ENCODE measurements at regions not wholly inside any gene's neighbourhood (a gene's known extent, or its start where the extent isn't known, plus 50 kb on each side); places are given as distances from the start of the nearest gene placed in this dataset.
A peak's percentile ranks its signal among the peaks of the same experiment; 100 is the strongest.

DNA sequence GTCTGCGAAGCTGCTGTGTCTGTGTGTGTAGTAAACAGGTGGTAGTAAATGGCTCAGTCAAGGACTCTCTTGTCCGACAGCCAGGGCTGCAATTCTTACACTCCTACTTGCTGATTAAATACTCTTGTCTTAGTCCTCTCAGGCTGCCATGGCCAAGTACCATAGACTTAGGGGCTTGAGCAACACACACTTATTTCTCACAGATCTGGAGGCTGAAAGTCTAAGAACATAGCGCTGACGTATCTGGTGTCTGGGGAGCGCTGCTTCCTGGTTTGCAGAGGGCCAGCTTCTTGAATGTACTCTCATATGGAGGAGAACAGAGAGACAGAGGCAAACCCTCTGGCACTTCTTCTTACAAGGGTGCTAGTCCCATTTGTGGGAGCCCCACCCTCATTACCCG, 411.0 kb downstream of the MED10 start:
- ATAC-seq (peak; percentile 89), DNase-seq (peak; percentile 62)
- no peaks in the 10 kb centered on the region for H3K36me3 ChIP-seq
- H3K27me3 ChIP-seq (ENCODE audit: low read depth) = no peaks in the 10 kb centered on the region
- H3K27ac ChIP-seq = no peak overlapping the region
- intact Hi-C loops (cut with DNase I) = no loop called here
- no peaks in the 10 kb centered on the region for H3K4me1 ChIP-seq
- H3K9me3 ChIP-seq = no peaks in the 10 kb centered on the region
- H3K4me3 ChIP-seq = no peak overlapping the region
- TF ChIP-seq CTCF (IDR thresholded peaks at IDR 0.05) = no peak

DNA sequence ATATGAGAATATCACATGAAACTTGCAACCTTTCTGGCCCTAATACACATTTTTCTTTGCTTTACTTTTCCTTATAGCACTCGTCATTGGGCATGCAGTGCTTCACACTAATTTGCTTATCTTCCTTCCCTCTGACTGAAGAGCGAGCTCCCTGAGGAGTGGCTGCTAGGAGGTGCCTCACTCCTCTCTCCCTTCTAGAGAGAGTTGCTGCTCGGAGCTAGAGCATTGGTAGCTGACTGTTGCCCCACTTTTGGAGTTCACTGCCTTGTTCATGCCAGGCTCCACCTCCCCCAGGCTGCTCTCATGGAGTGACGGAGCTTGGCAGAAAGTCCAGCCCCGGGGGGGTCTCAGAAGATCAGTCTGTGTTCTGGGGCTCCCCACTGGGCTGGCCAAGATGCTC, 413.2 kb downstream of the MED10 start:
- Histone ChIP-seq H3K9me3 (no peaks in the 10 kb centered on the region), H3K27me3 (ENCODE audit: low read depth) (no peaks in the 10 kb centered on the region), H3K4me3 (no peak overlapping the region), H3K4me1 (no peaks in the 10 kb centered on the region), H3K36me3 (no peaks in the 10 kb centered on the region), H3K27ac (no peak overlapping the region)
- intact Hi-C loops (cut with DNase I) = no loop called here
- no peak for TF ChIP-seq CTCF (IDR thresholded peaks at IDR 0.05)
- DNase-seq = peak; percentile 49
- ATAC-seq = peak; percentile 67 to 70

- no peak for DNase-seq
- H3K9me3 ChIP-seq = no peaks in the 10 kb centered on the region
- no peaks in the 10 kb centered on the region for H3K36me3 ChIP-seq
- intact Hi-C loops (cut with DNase I) = no loop called here
- no peaks in the 10 kb centered on the region for H3K4me1 ChIP-seq
- TF ChIP-seq CTCF (IDR thresholded peaks at IDR 0.05) = no peak
- ATAC-seq = no peak
- H3K27ac ChIP-seq = no peak overlapping the region
- H3K4me3 ChIP-seq = no peak overlapping the region
- H3K27me3 ChIP-seq (ENCODE audit: low read depth) = no peaks in the 10 kb centered on the region
Measured at GRCh38 chr5:5964347-5964746, 414.0 kb downstream of the MED10 start.

DNA sequence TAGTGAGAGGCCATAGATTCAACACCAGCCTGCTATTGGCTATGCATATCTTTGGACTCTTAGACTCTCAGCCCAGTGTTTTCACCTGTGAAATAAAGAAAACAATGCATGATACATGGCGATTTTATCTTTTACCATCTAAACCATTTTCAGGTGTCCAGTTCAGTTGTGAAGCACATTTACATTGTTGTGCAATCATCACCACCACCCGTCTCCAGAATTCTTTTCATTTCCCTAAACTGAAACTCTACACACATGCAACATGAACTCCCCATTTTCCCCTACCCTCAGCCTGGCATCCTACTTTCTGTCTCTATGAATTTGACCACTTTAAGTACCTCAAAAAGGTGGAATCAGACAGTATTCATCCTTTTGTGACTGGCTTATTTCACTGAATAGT, 420.6 kb downstream of the MED10 start:
- H3K36me3 ChIP-seq = no peaks in the 10 kb centered on the region
- H3K4me1 ChIP-seq = no peaks in the 10 kb centered on the region
- no peak overlapping the region for H3K27ac ChIP-seq
- no peaks in the 10 kb centered on the region for H3K27me3 ChIP-seq (ENCODE audit: low read depth)
- no peaks in the 10 kb centered on the region for H3K9me3 ChIP-seq
- ATAC-seq = no peak
- intact Hi-C loops (cut with DNase I) = no loop called here
- DNase-seq = no peak
- TF ChIP-seq CTCF (IDR thresholded peaks at IDR 0.05) = no peak
- H3K4me3 ChIP-seq = no peak overlapping the region

- ATAC-seq = no peak
- Histone ChIP-seq H3K4me3 (no peak overlapping the region), H3K27ac (no peak overlapping the region), H3K36me3 (no peaks in the 10 kb centered on the region), H3K9me3 (no peaks in the 10 kb centered on the region), H3K27me3 (ENCODE audit: low read depth) (no peaks in the 10 kb centered on the region), H3K4me1 (no peaks in the 10 kb centered on the region)
- DNase-seq = no peak
- TF ChIP-seq CTCF (IDR thresholded peaks at IDR 0.05) = no peak
- intact Hi-C loops (cut with DNase I) = no loop called here
Measured at GRCh38 chr5:5954275-5954598, 424.1 kb downstream of the MED10 start.

All from lower lobe of right lung (tissue), 2 donors.